GM19397 (cell line): ENCODE measurements at regions not wholly inside any gene's neighbourhood (a gene's known extent, or its start where the extent isn't known, plus 50 kb on each side); places are given as distances from the start of the nearest gene placed in this dataset.
"Not testable (repeated sequence)": the region's sequence is repeated elsewhere in the genome, so short reads cannot be mapped to it uniquely, and the experiment has no call there.

Experiments used
- ATAC-seq: cut with Tn5 transposase; IDR thresholded peaks from one replicate; pipeline ENCODE4 v1.9.1; 2021; ENCODE audit warnings: mild to moderate bottlenecking, moderate library complexity; ENCODE audit not compliant: unreplicated experiment

GRCh38 chr2:67567886-67568285 is 170.8 kb downstream of the ETAA1 start:
- ATAC-seq: no peak

- ATAC-seq: no peak
Measured at GRCh38 chr2:67570611-67571010, 173.5 kb downstream of the ETAA1 start.

- ATAC-seq: no peak
Measured at GRCh38 chr2:67571785-67572718, 174.9 kb downstream of the ETAA1 start.

GRCh38 chr2:67572721-67573435 is 175.7 kb downstream of the ETAA1 start:
- ATAC-seq: no peak

GRCh38 chr2:67574230-67574629 is 177.1 kb downstream of the ETAA1 start:
- ATAC-seq: no peak

- no peak for ATAC-seq
Measured at GRCh38 chr2:67576226-67576625, 179.1 kb downstream of the ETAA1 start.

GRCh38 chr2:67576991-67577390 is 179.9 kb downstream of the ETAA1 start:
- ATAC-seq: no peak

- ATAC-seq: no peak
Measured at GRCh38 chr2:67579216-67579615, 182.1 kb downstream of the ETAA1 start.

- no peak for ATAC-seq
Measured at GRCh38 chr2:67579806-67580205, 182.7 kb downstream of the ETAA1 start.

GRCh38 chr2:67581751-67582150 is 184.6 kb downstream of the ETAA1 start:
- no peak for ATAC-seq

GRCh38 chr2:67583185-67583584 is 186.1 kb downstream of the ETAA1 start:
- ATAC-seq: no peak

- no peak for ATAC-seq
Measured at GRCh38 chr2:67585400-67585799, 188.3 kb downstream of the ETAA1 start.

GRCh38 chr2:67589121-67589520 is 192.0 kb downstream of the ETAA1 start:
- ATAC-seq: not testable (repeated sequence)

GRCh38 chr2:67594522-67594921 is 197.4 kb downstream of the ETAA1 start:
- not testable (repeated sequence) for ATAC-seq

- ATAC-seq: no peak
Measured at GRCh38 chr2:67596871-67597270, 199.7 kb downstream of the ETAA1 start.

GRCh38 chr2:67599561-67599960 is 202.4 kb downstream of the ETAA1 start:
- ATAC-seq: no peak

- ATAC-seq: no peak
Measured at GRCh38 chr2:67600222-67600871, 203.2 kb downstream of the ETAA1 start.

- ATAC-seq: no peak
Measured at GRCh38 chr2:67600946-67601345, 203.8 kb downstream of the ETAA1 start.

GRCh38 chr2:67604360-67604759 is 207.2 kb downstream of the ETAA1 start:
- no peak for ATAC-seq

GRCh38 chr2:67612576-67613042 is 215.5 kb downstream of the ETAA1 start:
- ATAC-seq: no peak

- ATAC-seq: no peak
Measured at GRCh38 chr2:67613227-67613626, 216.1 kb downstream of the ETAA1 start.
